ENCODE measurements at regions not wholly inside any gene's neighbourhood (a gene's known extent, or its start where the extent isn't known, plus 50 kb on each side); places are given as distances from the start of the nearest gene placed in this dataset.
"Not testable (repeated sequence)": the region's sequence is repeated elsewhere in the genome, so short reads cannot be mapped to it uniquely, and the experiment has no call there.

GRCh38 chr5:83001796-83002381, 75.3 kb downstream of the TMEM167A start:
- DNase-seq (ENCODE audit: low spot score): no peak

- no peak for DNase-seq (ENCODE audit: low spot score)
Measured at GRCh38 chr5:83000922-83001321, 76.3 kb downstream of the TMEM167A start.

GRCh38 chr5:83000428-83000827, 76.8 kb downstream of the TMEM167A start:
- no peak for DNase-seq (ENCODE audit: low spot score)

- no peak for DNase-seq (ENCODE audit: low spot score)
Measured at GRCh38 chr5:82993416-82993815, 83.8 kb downstream of the TMEM167A start.

GRCh38 chr5:82992646-82993045, 84.5 kb downstream of the TMEM167A start:
- no peak for DNase-seq (ENCODE audit: low spot score)

- no peak for DNase-seq (ENCODE audit: low spot score)
Measured at GRCh38 chr5:82991678-82992323, 85.4 kb downstream of the TMEM167A start.

GRCh38 chr5:82991059-82991458, 86.1 kb downstream of the TMEM167A start:
- no peak for DNase-seq (ENCODE audit: low spot score)

- DNase-seq (ENCODE audit: low spot score): no peak
Measured at GRCh38 chr5:82987188-82987587, 90.0 kb downstream of the TMEM167A start.

GRCh38 chr5:82986404-82986803, 90.8 kb downstream of the TMEM167A start:
- no peak for DNase-seq (ENCODE audit: low spot score)

GRCh38 chr5:82985763-82986162, 91.4 kb downstream of the TMEM167A start:
- DNase-seq (ENCODE audit: low spot score): no peak

GRCh38 chr5:82984786-82985735, 92.1 kb downstream of the TMEM167A start:
- no peak for DNase-seq (ENCODE audit: low spot score)

GRCh38 chr5:82982846-82983245, 94.3 kb downstream of the TMEM167A start:
- DNase-seq (ENCODE audit: low spot score): no peak

GRCh38 chr5:82976887-82977286, 100.3 kb downstream of the TMEM167A start:
- DNase-seq (ENCODE audit: low spot score): not testable (repeated sequence)

- no peak for DNase-seq (ENCODE audit: low spot score)
Measured at GRCh38 chr5:82975812-82976211, 101.4 kb downstream of the TMEM167A start.

GRCh38 chr5:82975396-82975795, 101.8 kb downstream of the TMEM167A start:
- DNase-seq (ENCODE audit: low spot score): no peak

GRCh38 chr5:82974346-82974745, 102.8 kb downstream of the TMEM167A start:
- not testable (repeated sequence) for DNase-seq (ENCODE audit: low spot score)

GRCh38 chr5:82971901-82972300, 105.3 kb downstream of the TMEM167A start:
- DNase-seq (ENCODE audit: low spot score): no peak

- not testable (repeated sequence) for DNase-seq (ENCODE audit: low spot score)
Measured at GRCh38 chr5:82971034-82971806, 106.0 kb downstream of the TMEM167A start.

GRCh38 chr5:82969221-82969976, 107.8 kb downstream of the TMEM167A start:
- not testable (repeated sequence) for DNase-seq (ENCODE audit: low spot score)

GRCh38 chr5:82967072-82967471, 110.1 kb downstream of the TMEM167A start:
- DNase-seq (ENCODE audit: low spot score): no peak

- DNase-seq (ENCODE audit: low spot score): no peak
Measured at GRCh38 chr5:82959466-82959865, 117.7 kb downstream of the TMEM167A start.

Measured in CD4-positive, alpha-beta T cell treated with Interleukin-2 at 100 ng/mL for 4 hours (primary cell).